ENCODE measurements at regions not wholly inside any gene's neighbourhood (a gene's known extent, or its start where the extent isn't known, plus 50 kb on each side); places are given as distances from the start of the nearest gene placed in this dataset.

- Histone ChIP-seq H3K4me1 (ENCODE audit: insufficient read depth) (peaks cover 7% of the 10 kb centered on the region; the same call in 1 of the 2 replicates), H3K9me2 (ENCODE audit: insufficient read depth) (no peaks in the 10 kb centered on the region), H4K20me1 (replicated peaks; ENCODE audit: insufficient read depth) (no peaks in the 10 kb centered on the region), H3F3A (replicated peaks; ENCODE audit: low read depth) (no peaks in the 10 kb centered on the region), H2AFZ (no peak overlapping the region), H3K4me3 (no peak overlapping the region), H3K36me3 (ENCODE audit: insufficient read depth) (no peaks in the 10 kb centered on the region), H3K4me2 (no peak overlapping the region), H3K27me3 (ENCODE audit: insufficient read depth) (no peaks in the 10 kb centered on the region), H3K79me2 (replicated peaks; ENCODE audit: insufficient read depth) (no peaks in the 10 kb centered on the region), H3K27ac (ENCODE audit: low read depth) (no peak overlapping the region)
- TF ChIP-seq CREB1 (CRISPR knock-in tag; IDR thresholded peaks at IDR 0.05; ENCODE audit: low read depth) (no peak), POLR2AphosphoS5 (IDR thresholded peaks at IDR 0.05; ENCODE audit: low read depth) (no peak), ETS1 (IDR thresholded peaks at IDR 0.05) (no peak), ZNF114 (CRISPR knock-in tag; IDR thresholded peaks at IDR 0.05) (no peak), EZH2phosphoT487 (IDR thresholded peaks at IDR 0.05; ENCODE audit: unreplicated experiment) (no peak), ZNF331 (CRISPR knock-in tag; IDR thresholded peaks at IDR 0.05; ENCODE audit: low read depth) (no peak), JUNB (IDR thresholded peaks at IDR 0.05; ENCODE audit: unreplicated experiment) (no peak), STAT1 (IDR thresholded peaks at IDR 0.05; ENCODE audit: unreplicated experiment) (no peak), EZH2 (IDR thresholded peaks at IDR 0.05; ENCODE audit: low read depth, unreplicated experiment) (no peak), NANOG (IDR thresholded peaks at IDR 0.05; ENCODE audit: borderline replicate concordance) (no peak)
- TF ChIP-seq, protein P1, sequence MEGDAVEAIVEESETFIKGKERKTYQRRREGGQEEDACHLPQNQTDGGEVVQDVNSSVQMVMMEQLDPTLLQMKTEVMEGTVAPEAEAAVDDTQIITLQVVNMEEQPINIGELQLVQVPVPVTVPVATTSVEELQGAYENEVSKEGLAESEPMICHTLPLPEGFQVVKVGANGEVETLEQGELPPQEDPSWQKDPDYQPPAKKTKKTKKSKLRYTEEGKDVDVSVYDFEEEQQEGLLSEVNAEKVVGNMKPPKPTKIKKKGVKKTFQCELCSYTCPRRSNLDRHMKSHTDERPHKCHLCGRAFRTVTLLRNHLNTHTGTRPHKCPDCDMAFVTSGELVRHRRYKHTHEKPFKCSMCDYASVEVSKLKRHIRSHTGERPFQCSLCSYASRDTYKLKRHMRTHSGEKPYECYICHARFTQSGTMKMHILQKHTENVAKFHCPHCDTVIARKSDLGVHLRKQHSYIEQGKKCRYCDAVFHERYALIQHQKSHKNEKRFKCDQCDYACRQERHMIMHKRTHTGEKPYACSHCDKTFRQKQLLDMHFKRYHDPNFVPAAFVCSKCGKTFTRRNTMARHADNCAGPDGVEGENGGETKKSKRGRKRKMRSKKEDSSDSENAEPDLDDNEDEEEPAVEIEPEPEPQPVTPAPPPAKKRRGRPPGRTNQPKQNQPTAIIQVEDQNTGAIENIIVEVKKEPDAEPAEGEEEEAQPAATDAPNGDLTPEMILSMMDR (conservative IDR thresholded peaks at IDR 0.05; ENCODE audit: low read depth in 2 of 2): no peak
- TF ChIP-seq, protein P2, sequence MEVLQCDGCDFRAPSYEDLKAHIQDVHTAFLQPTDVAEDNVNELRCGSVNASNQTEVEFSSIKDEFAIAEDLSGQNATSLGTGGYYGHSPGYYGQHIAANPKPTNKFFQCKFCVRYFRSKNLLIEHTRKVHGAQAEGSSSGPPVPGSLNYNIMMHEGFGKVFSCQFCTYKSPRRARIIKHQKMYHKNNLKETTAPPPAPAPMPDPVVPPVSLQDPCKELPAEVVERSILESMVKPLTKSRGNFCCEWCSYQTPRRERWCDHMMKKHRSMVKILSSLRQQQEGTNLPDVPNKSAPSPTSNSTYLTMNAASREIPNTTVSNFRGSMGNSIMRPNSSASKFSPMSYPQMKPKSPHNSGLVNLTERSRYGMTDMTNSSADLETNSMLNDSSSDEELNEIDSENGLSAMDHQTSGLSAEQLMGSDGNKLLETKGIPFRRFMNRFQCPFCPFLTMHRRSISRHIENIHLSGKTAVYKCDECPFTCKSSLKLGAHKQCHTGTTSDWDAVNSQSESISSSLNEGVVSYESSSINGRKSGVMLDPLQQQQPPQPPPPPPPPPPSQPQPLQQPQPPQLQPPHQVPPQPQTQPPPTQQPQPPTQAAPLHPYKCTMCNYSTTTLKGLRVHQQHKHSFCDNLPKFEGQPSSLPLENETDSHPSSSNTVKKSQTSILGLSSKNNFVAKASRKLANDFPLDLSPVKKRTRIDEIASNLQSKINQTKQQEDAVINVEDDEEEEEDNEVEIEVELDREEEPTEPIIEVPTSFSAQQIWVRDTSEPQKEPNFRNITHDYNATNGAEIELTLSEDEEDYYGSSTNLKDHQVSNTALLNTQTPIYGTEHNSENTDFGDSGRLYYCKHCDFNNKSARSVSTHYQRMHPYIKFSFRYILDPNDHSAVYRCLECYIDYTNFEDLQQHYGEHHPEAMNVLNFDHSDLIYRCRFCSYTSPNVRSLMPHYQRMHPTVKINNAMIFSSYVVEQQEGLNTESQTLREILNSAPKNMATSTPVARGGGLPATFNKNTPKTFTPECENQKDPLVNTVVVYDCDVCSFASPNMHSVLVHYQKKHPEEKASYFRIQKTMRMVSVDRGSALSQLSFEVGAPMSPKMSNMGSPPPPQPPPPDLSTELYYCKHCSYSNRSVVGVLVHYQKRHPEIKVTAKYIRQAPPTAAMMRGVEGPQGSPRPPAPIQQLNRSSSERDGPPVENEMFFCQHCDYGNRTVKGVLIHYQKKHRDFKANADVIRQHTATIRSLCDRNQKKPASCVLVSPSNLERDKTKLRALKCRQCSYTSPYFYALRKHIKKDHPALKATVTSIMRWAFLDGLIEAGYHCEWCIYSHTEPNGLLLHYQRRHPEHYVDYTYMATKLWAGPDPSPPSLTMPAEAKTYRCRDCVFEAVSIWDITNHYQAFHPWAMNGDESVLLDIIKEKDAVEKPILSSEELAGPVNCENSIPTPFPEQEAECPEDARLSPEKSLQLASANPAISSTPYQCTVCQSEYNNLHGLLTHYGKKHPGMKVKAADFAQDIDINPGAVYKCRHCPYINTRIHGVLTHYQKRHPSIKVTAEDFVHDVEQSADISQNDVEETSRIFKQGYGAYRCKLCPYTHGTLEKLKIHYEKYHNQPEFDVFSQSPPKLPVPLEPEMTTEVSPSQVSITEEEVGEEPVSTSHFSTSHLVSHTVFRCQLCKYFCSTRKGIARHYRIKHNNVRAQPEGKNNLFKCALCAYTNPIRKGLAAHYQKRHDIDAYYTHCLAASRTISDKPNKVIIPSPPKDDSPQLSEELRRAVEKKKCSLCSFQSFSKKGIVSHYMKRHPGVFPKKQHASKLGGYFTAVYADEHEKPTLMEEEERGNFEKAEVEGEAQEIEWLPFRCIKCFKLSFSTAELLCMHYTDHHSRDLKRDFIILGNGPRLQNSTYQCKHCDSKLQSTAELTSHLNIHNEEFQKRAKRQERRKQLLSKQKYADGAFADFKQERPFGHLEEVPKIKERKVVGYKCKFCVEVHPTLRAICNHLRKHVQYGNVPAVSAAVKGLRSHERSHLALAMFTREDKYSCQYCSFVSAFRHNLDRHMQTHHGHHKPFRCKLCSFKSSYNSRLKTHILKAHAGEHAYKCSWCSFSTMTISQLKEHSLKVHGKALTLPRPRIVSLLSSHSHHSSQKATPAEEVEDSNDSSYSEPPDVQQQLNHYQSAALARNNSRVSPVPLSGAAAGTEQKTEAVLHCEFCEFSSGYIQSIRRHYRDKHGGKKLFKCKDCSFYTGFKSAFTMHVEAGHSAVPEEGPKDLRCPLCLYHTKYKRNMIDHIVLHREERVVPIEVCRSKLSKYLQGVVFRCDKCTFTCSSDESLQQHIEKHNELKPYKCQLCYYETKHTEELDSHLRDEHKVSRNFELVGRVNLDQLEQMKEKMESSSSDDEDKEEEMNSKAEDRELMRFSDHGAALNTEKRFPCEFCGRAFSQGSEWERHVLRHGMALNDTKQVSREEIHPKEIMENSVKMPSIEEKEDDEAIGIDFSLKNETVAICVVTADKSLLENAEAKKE (CRISPR knock-in tag; IDR thresholded peaks at IDR 0.05): no peak
- TF ChIP-seq, protein P3, sequence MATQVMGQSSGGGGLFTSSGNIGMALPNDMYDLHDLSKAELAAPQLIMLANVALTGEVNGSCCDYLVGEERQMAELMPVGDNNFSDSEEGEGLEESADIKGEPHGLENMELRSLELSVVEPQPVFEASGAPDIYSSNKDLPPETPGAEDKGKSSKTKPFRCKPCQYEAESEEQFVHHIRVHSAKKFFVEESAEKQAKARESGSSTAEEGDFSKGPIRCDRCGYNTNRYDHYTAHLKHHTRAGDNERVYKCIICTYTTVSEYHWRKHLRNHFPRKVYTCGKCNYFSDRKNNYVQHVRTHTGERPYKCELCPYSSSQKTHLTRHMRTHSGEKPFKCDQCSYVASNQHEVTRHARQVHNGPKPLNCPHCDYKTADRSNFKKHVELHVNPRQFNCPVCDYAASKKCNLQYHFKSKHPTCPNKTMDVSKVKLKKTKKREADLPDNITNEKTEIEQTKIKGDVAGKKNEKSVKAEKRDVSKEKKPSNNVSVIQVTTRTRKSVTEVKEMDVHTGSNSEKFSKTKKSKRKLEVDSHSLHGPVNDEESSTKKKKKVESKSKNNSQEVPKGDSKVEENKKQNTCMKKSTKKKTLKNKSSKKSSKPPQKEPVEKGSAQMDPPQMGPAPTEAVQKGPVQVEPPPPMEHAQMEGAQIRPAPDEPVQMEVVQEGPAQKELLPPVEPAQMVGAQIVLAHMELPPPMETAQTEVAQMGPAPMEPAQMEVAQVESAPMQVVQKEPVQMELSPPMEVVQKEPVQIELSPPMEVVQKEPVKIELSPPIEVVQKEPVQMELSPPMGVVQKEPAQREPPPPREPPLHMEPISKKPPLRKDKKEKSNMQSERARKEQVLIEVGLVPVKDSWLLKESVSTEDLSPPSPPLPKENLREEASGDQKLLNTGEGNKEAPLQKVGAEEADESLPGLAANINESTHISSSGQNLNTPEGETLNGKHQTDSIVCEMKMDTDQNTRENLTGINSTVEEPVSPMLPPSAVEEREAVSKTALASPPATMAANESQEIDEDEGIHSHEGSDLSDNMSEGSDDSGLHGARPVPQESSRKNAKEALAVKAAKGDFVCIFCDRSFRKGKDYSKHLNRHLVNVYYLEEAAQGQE (IDR thresholded peaks at IDR 0.05; ENCODE audit: unreplicated experiment): no peak
- Mint-ChIP-seq H3K4me1 (peaks cover 4% of the 10 kb centered on the region; the same call in 2 of the 3 replicates), H3K4me3 (no peak overlapping the region), H3K9me3 (no peaks in the 10 kb centered on the region), H3K36me3 (ENCODE audit: low read depth) (no peaks in the 10 kb centered on the region), H3K27ac (no peak overlapping the region), H3K27me3 (ENCODE audit: insufficient read depth, low read depth, poor library complexity) (no peaks in the 10 kb centered on the region)
- ATAC-seq: no peak
- DNase-seq (ENCODE audit: low spot score): no peak
These were observed 981.8 kb upstream of the GBE1 start for GRCh38 chr3:82743196-82743595.
